GM21381 (cell line): ENCODE measurements at regions not wholly inside any gene's neighbourhood (a gene's known extent, or its start where the extent isn't known, plus 50 kb on each side); places are given as distances from the start of the nearest gene placed in this dataset.
"Not testable (repeated sequence)": the region's sequence is repeated elsewhere in the genome, so short reads cannot be mapped to it uniquely, and the experiment has no call there.

Source experiments
- ATAC-seq: cut with Tn5 transposase; IDR thresholded peaks from one replicate; pipeline ENCODE4 v1.9.1; 2021; ENCODE audit warnings: mild to moderate bottlenecking, moderate library complexity; ENCODE audit not compliant: unreplicated experiment

DNA sequence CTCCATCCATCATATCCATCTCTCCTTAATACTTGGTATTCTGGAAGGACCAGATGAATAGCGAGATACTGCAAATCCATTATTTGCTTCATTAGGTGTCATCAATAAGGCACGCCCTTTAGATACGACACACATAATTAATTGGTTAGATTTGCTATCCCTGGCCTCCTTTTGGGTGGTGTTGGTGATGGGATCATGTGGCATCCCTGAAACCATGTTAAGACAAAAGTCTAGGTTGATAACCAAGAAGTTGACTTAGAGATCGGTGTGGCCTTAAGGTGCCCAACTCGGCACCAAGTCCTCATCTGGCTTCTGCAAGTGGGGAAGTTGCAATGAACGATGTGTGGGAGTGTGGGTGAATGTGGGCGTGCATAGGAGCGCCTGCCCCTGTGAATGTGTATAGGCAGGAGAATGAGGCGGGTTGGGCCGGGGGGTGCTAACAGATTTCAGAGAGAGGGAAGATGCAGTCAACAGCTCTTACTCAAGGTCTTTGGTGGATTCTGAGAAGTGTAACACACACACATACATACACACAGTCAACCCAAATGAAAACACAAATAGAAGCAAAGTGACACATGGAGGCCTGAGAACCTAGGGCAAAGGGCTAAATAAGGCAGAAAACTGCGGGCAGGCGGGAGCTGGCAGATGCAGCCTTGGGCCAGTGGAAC lies 415.7 kb upstream of the ESRRG start:
- ATAC-seq = no peak

- ATAC-seq = no peak
Observed at GRCh38 chr1:217138173-217138765, 415.0 kb upstream of the ESRRG start.

DNA sequence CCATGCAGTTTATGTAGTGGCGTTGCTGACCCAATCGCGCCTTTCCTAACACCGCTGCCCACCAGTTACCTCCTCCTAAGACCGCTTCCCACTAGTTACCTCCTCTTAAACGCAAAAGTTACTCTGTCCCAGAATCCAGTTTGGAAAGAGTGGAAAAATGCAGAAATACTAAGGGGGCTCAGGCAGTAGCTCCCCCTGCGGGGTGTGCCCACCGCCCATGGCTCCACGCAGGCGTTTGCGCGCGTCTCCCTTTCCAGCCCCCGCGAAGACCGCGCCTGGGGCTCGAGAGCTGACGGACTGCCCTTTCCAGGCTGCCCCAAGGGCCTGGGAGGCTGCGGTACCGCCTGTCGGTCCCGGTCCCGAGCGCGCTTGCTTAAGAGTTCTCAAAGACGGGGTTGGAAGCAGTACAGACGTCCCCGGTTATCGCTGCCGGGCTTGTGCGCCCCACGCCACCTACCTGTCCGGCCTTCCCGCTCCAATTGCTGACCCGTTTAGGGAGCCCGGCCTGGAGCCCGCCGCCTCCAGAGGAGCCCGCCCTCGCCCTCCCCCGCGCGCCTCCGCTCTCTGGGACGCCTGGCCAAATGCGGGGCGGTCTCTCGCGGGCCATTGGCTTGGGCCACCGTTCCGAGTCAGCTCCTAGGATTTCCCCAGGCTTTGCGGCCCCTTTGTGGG lies 414.1 kb upstream of the ESRRG start:
- no peak for ATAC-seq

- no peak for ATAC-seq
Observed at GRCh38 chr1:217136895-217137205, 413.6 kb upstream of the ESRRG start.

DNA sequence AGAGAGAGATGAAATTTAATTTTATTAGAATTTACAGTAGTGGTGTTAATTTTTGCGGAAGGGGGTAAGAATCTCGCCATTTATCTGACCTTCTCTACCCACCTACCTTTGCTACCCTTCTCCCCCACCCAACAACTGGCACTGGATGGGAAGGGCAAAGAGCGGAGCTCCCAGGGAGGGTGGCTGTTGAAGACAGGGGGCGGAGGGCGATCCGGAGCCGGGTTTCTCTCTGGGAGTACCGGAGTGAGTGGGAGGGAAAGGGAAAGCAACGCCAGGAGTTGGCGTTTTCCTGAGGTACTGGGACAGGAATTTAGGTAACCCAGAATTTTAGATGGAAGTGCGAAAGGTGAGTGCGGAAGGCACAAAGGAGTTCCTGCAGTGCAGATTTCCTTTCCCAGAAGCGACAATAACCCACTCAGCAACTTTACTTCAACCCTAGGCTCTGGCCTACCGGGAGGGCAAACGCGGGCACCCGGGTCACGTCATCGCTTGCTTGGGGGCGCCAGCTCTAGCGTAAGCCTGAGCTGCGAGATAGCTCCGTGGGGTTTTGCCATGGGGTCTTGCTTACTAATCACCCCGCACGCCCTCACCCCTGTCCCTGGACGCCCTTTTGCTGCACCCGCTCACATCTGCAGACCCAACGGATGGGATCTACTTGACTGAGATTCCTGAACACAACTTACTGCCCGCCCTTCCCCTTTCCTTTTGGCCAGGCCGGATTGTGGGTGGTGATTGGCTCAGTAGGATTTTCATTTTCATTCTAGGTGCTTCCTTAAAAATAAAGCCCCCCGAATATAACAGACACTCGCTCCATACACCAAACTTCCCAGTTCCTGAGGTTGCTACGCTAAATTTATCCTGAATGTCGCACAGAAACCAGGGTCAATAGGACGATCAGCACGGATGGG lies 413.0 kb upstream of the ESRRG start:
- ATAC-seq = no peak

- ATAC-seq = no peak
Observed at GRCh38 chr1:217135569-217135915, 412.3 kb upstream of the ESRRG start.

- ATAC-seq = no peak
Observed at GRCh38 chr1:217134857-217135568, 411.8 kb upstream of the ESRRG start.

- ATAC-seq = no peak
Observed at GRCh38 chr1:217133958-217134856, 411.0 kb upstream of the ESRRG start.

DNA sequence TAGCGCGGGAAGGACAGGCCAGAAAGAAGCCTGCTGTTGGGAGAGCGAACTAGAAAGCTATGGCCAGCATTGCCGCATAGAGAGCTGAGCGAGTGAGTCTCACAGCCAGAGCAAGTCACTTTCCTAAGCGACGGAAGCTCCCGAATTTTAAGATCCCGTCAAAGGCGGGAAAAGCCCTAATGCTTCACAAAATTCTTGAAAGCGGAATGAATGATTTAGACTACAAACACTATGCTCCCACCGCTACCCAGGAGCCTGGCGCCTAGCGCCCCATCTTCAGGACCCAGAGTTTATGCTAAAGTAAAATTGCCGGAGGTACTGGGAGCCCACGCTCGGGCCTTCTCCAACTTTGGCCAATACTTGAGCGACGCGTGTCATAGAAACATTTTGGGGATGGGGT lies 409.9 kb upstream of the ESRRG start:
- ATAC-seq = no peak

DNA sequence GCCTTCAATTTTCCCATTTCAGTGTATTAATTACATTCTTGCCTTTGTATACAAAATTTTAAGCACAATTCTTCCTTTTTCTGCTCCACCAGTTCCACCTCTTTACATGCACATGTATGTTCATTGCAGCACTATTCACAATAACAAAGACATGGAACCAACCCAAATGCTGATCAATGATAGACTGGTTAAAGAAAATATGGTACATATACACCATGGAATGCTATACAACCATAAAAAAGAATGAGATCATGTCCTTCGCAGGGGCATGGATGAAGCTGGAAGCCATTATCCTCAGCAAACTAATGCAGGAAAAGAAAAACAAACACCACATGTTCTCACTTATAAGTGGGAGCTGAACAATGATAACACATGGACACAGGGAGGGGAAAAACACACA lies 400.1 kb upstream of the ESRRG start:
- not testable (repeated sequence) for ATAC-seq

- no peak for ATAC-seq
Observed at GRCh38 chr1:217117973-217118465, 394.8 kb upstream of the ESRRG start.

GRCh38 chr1:217115404-217116380 lies 392.5 kb upstream of the ESRRG start:
- ATAC-seq = no peak

DNA sequence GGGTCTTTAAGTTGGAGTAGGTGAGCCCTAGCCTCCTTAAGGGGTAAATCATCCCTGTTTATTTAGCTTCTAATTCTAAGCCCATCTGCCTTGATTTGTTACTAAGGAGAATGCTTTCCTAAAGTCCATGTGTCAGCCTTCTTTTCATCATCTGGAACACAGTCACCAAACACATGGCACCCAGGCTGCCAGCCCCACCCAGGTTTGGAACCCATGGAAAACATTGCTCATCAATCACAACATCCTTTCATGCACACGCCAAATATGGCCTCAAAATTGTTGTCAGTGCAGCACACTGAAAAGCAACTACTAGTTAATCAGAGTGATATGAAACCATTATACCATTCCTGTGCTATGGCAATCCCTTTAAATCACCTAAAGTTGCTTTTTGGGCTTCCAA lies 386.7 kb upstream of the ESRRG start:
- no peak for ATAC-seq

DNA sequence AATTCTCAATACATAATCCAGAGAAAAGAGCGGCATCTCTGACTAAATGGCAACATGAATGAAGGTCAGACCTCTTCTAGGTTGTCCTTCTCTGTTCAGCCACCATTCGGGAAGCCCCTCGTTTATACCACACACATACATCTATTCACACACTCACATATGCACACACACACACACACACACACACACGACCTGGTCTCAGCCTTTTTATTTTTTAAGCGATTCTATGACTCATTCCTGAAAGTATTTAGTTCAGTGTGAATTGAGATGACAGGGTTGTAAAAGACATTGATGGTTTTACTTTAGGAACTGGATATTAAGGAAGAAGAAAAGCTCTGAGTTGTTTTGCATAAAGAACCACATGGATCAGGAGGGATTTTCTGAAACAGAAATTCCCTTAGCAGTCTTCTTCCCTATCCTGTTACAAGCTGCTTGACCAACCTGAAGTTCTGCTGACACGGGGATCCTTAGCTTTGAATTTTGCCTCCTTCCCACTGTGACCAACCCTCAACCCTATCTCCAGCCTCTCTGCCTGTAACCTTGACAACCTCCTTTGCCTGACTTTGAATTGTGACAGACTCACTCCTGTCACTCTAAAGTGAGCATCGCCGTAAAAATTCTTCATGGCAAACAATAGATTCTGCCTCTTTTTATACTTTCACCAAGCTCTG lies 383.1 kb upstream of the ESRRG start:
- no peak for ATAC-seq

DNA sequence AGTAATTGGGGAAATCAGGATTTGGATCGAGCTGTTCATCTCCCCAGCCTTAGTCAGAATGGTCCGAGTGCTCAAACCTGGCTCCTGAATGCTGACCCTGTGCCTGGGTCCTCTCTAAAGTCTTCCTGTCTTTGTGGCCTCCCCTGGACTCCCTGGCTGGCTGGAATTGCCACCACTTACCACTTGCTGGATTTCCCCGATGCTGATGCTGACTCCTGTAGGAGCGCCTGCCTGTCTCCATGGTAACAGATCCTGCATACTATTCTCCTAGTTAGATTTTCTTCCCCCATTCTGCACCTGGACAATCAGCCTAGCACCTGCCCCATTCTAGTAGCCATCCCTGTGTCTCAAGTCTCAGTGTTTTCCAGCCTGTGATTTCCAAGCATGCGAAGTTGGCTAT lies 382.2 kb upstream of the ESRRG start:
- no peak for ATAC-seq

DNA sequence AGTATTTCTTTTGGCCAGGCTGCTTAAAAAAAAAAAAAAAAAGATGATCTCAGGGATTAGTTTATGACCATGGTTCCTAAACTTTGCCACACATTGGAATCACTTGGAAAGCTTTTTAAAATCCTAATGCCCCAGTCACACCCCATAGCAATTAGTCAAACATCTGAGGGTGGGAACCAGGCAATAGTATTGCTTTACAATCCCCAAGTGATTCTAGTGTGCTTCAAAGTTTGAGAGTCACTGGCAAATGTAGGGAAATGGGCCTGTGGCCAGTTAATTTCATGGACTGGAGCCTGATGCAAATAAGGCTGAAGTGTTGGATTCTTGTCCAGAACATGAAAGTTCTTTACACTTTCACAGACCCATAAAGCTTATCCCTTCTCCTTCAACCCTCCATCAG lies 374.6 kb upstream of the ESRRG start:
- ATAC-seq = no peak

- ATAC-seq = no peak
Observed at GRCh38 chr1:217096200-217096599, 373.0 kb upstream of the ESRRG start.

DNA sequence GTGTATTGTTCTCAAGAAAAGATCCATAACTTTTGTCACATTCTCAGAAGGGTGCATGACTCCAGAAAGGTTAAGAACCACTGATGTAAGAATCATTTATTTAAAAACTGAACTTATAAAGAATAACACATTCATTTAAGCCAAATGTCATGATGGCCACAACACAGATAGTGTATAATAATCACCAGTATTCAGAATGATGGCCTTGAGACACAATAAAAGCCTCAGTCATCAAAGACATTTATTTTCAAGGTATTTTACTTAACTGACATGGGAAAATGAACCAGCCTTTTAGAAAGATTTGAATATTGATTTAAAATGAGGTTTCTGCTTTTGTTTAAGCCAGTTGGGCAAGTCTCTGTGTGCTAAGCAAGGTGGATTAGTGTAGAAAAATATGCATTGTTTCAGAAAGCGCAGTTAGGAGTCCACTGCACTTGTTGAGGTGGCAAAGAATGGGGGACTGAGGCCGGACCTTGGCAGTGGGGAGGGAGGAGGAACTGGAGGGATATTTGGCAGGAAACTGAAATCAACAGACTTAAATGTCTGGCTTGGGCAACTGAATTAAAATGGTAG lies 371.9 kb upstream of the ESRRG start:
- ATAC-seq = no peak
